ENCODE measurements at regions not wholly inside any gene's neighbourhood (a gene's known extent, or its start where the extent isn't known, plus 50 kb on each side); places are given as distances from the start of the nearest gene placed in this dataset.

DNA sequence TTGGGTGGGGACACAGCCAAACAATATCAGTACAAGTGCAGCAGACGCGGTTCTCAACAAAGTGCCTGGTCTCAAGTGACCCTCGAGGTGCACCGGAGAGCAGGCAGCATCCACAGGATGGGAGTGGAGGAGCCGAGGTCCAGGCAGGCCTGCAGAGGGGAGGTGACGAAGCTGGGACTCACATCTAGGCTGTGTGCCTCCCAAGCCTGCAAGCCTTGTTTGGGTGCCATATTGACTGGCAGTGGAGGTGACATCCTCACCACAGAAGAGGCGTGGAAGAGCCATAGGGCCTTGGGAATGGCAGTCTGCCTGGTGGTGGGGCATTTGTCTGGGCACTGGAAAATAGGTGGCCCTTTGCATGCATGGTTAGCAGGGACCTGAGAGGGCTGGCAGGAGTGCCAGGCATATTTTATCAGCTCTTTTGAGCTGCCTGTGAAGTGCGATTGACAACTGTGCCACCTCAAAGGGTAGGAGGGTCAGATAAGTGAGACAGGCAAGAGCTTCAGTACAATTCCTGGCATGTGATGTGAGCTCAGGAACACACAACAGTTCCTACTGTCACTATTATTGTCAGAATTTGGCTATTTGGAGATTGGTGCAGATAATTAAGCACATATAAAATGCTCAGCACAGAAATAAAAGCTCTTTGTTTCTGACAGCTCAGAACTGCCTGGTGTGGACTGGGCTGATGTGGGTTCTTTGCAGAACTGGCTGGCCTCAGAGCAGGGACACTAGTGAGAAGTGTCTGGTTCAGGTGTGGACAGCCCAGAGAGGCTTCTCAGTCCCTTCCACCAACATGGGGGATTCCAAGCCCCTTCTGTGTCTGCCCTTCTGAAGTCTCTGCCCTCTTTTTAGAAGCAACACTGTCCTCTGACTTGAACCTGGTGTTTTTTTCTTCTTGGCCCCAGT, 347.6 kb upstream of the AJAP1 start:
- TF ChIP-seq, protein P1, sequence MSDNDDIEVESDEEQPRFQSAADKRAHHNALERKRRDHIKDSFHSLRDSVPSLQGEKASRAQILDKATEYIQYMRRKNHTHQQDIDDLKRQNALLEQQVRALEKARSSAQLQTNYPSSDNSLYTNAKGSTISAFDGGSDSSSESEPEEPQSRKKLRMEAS (IDR thresholded peaks at IDR 0.05; ENCODE audit: insufficient read depth, insufficient read length), result no peak
- TF ChIP-seq EZH2 (IDR thresholded peaks at IDR 0.05; ENCODE audit: borderline replicate concordance, low read depth, low read length, severe bottlenecking), result no peak
- no peak for DNase-seq (ENCODE audit: low read depth, low spot score)
- Histone ChIP-seq H3K9me1 (replicated peaks; ENCODE audit: control insufficient read depth, extremely low read depth, insufficient read depth, low read length) (no peaks in the 10 kb centered on the region), H3K27me3 (ENCODE audit: control insufficient read depth in 2 of 2, insufficient read depth in 2 of 2, low read length in 2 of 2) (no peaks in the 10 kb centered on the region), H3K4me2 (ENCODE audit: insufficient read depth, low read length) (no peak overlapping the region), H2AFZ (ENCODE audit: low read depth, low read length) (no peak overlapping the region), H3K79me2 (ENCODE audit: control insufficient read depth, insufficient read depth, low read length) (no peaks in the 10 kb centered on the region), H3K9me3 (replicated peaks; ENCODE audit: control insufficient read depth, insufficient read depth, low read length) (peaks cover 7% of the 10 kb centered on the region), H4K20me1 (replicated peaks; ENCODE audit: control insufficient read depth, extremely low read depth, insufficient read depth, low read length) (no peaks in the 10 kb centered on the region), H3K9ac (replicated peaks; ENCODE audit: extremely low read depth, insufficient read depth, low read length) (no peak overlapping the region), H3K4me3 (replicated peaks in 1 of 3; ENCODE audit: insufficient read depth in 1 of 3, low read depth in 1 of 3, low read length in 3 of 3) (no peak overlapping the region), H3K4me1 (ENCODE audit: control insufficient read depth, extremely low read depth, insufficient read depth, low read length) (no peaks in the 10 kb centered on the region), H3K27ac (ENCODE audit: insufficient read depth, low read depth, low read length) (no peak overlapping the region), H3K36me3 (ENCODE audit: control insufficient read depth in 2 of 2, extremely low read depth in 1 of 2, insufficient read depth in 2 of 2, low read length in 2 of 2) (no peaks in the 10 kb centered on the region)
- ChIA-PET POLR2A (no interaction called here), CTCF (no interaction called here)
- dilution Hi-C loops (cut with MboI; ENCODE audit: extremely low pct_ligation_motif_present, low sequenced_read_pairs) (no loop called here), intact Hi-C loops (cut with micrococcal nuclease) (no loop called here)
- FAIRE-seq, result no peak
- no TSS peak for BruUV-seq (replicated peaks)

DNA sequence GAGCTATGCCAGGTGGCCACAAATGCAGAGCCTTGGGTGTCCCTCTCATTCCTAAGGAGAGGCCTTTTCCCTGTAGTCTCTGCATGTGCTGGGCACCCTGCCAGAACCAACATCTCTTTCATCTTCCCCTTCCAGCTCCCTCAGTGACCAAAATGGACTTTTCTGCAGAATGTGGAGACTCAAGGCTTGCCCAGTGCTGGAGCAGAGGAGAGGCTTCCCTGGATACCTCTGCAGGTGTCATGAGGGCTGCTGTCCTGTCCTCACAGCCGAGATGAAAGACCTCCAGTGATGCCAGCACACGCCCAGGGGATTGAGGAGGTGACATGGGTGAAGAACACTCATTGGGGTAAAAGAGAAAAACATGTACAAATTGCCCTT, 347.0 kb upstream of the AJAP1 start:
- H3K27me3 ChIP-seq (ENCODE audit: control insufficient read depth in 2 of 2, insufficient read depth in 2 of 2, low read length in 2 of 2), result no peaks in the 10 kb centered on the region
- H3K9ac ChIP-seq (replicated peaks; ENCODE audit: extremely low read depth, insufficient read depth, low read length), result no peak overlapping the region
- ChIA-PET CTCF (no interaction called here), POLR2A (no interaction called here)
- DNase-seq (ENCODE audit: low read depth, low spot score) (no peak), FAIRE-seq (no peak)
- intact Hi-C loops (cut with micrococcal nuclease), result no loop called here
- H3K4me1 ChIP-seq (ENCODE audit: control insufficient read depth, extremely low read depth, insufficient read depth, low read length), result no peaks in the 10 kb centered on the region
- no peak overlapping the region for H2AFZ ChIP-seq (ENCODE audit: low read depth, low read length)
- H3K27ac ChIP-seq (ENCODE audit: insufficient read depth, low read depth, low read length), result no peak overlapping the region
- no peak overlapping the region for H3K4me3 ChIP-seq (replicated peaks in 1 of 3; ENCODE audit: insufficient read depth in 1 of 3, low read depth in 1 of 3, low read length in 3 of 3)
- peaks cover 7% of the 10 kb centered on the region for H3K9me3 ChIP-seq (replicated peaks; ENCODE audit: control insufficient read depth, insufficient read depth, low read length)
- no peak for TF ChIP-seq FOS (IDR thresholded peaks at IDR 0.05; ENCODE audit: borderline replicate concordance, insufficient read depth, low read length)
- no peak for TF ChIP-seq JUN (IDR thresholded peaks at IDR 0.05; ENCODE audit: borderline replicate concordance, insufficient read depth, insufficient read length, low read depth)
- H3K4me2 ChIP-seq (ENCODE audit: insufficient read depth, low read length), result no peak overlapping the region
- H3K79me2 ChIP-seq (ENCODE audit: control insufficient read depth, insufficient read depth, low read length), result no peaks in the 10 kb centered on the region
- dilution Hi-C loops (cut with MboI; ENCODE audit: extremely low pct_ligation_motif_present, low sequenced_read_pairs), result no loop called here
- no peaks in the 10 kb centered on the region for H3K36me3 ChIP-seq (ENCODE audit: control insufficient read depth in 2 of 2, extremely low read depth in 1 of 2, insufficient read depth in 2 of 2, low read length in 2 of 2)
- no peaks in the 10 kb centered on the region for H3K9me1 ChIP-seq (replicated peaks; ENCODE audit: control insufficient read depth, extremely low read depth, insufficient read depth, low read length)
- H4K20me1 ChIP-seq (replicated peaks; ENCODE audit: control insufficient read depth, extremely low read depth, insufficient read depth, low read length), result no peaks in the 10 kb centered on the region
- no TSS peak for BruUV-seq (replicated peaks)
